NCI-H1105 treated with DMSO at 0.1 percent for 48 hours (cell line): ENCODE measurements at regions not wholly inside any gene's neighbourhood (a gene's known extent, or its start where the extent isn't known, plus 50 kb on each side); places are given as distances from the start of the nearest gene placed in this dataset.
"Not testable (repeated sequence)": the region's sequence is repeated elsewhere in the genome, so short reads cannot be mapped to it uniquely, and the experiment has no call there.

ENCODE experiments used
- DNase-seq: peaks from one replicate; lab custom pipeline; 2025; lab: John Stamatoyannopoulos, UW

GRCh38 chr6:88455317-88455716 lies 289.2 kb upstream of the CNR1 start:
- DNase-seq, result peak; percentile 10

DNA sequence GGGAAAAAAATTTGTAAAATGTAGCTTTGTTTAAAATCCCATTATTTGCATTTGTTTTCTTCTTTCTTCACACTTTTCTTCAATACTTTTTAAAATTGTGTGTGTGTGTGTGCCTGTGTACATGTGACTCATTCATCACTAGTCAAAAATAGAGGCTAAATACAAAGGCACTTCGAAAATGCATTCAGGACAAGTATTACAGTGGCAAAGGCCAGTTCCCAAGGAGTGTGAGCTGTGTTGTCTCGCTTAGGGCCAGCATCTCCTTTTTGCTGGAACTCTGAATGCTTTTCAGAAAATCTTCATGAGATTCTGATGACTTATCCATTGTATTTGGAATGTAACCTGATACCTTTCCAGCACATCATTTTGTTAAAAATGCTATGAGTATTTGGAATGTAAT lies 288.5 kb upstream of the CNR1 start:
- DNase-seq, result peak; percentile 36

DNA sequence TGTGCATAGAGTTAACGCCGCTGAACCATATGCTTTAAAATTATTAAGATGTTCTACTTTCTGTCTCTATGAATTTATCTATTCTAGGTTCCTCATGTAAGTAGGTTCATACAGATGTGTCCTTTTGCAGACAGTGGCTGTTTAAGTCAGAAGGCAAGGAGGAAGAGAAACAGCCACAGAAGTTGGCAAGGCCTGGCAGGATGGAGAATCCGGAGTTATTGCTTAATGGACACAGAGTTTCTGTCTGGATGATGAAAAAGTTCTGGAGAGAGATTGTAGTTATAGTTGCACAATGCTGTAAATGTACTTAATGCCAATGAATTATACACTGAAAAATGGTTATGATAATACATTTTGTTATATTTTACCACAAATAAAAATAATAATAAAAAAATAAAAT lies 283.6 kb upstream of the CNR1 start:
- no peak for DNase-seq

DNA sequence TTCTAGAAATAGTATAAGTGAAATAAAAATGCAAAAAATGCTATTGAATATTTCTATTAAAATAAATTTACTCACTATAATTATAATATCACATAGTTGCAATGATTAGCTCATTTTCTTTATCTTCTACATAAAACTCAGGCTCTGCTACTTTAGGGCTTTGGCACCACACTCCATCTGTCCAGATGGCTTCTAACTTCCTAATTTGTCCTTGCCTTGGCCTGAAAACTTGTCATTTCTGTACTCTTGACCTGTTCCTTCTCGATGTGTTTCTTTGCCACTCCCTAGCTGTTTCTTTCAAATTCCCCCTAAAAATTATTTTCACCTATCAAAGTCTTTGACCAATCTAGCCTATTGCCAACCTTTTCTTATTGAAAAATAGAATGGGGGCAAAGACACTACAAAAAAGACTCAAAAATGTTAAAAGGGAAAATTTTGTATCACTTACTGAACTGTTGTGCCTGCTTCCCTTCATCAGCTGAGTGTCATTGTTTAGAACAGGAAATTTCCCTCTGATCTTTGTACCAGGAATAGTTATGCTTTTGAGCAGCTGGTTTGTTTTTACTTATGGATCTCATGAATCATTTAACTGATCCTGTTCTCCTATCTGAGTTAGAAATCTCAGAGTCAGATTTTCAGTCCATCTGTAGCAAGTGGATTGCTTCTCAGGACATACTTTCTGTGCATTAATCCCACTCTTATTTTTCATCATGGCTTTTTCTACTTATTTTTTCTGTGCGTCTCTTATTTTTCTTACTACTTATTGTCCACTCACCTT lies 279.2 kb upstream of the CNR1 start:
- no peak for DNase-seq

GRCh38 chr6:88443554-88443953 lies 277.4 kb upstream of the CNR1 start:
- DNase-seq, result no peak

DNA sequence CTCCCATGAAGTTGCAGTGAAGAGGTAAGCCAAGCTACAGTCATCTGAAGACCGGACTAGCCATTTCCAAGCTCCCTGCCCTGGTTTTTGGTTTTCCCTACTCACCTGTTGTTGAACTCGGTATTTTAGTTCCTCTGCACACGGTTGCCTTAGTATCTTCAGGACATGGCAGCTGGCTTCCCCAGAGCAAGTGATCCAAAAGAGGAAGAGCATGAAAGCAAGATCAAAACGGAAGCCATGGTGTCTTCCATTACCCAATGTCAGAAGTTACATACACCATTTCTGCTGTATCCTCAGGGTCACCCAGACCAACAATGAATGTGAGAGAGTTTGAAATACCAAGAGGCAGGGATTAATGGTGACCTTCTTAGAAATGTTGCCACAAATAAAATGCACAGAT lies 276.6 kb upstream of the CNR1 start:
- DNase-seq, result no peak

- no peak for DNase-seq
Observed at GRCh38 chr6:88441346-88441745, 275.2 kb upstream of the CNR1 start.

- no peak for DNase-seq
Observed at GRCh38 chr6:88428068-88428467, 261.9 kb upstream of the CNR1 start.

DNA sequence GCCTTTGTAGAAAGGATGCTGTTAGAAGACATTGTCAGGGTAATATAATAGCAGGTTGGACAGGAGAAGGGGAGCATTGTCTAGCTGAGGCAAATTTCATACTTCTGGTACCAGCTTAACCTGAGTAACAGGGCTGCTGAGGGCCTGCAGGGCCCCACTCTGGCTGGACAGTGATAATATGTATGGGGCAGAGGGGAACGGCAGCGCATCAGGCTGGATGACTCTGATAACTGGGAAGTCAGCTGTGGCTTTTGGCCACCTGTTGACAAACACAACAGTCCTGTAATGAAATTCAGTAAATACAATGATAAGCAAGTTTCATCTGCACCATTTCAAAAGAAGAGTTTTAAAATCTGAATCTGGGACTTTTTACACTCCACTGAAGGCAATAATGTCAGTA lies 259.9 kb upstream of the CNR1 start:
- no peak for DNase-seq

GRCh38 chr6:88422831-88423230 lies 256.7 kb upstream of the CNR1 start:
- DNase-seq, result no peak

- not testable (repeated sequence) for DNase-seq
Observed at GRCh38 chr6:88420967-88421488, 254.9 kb upstream of the CNR1 start.

- DNase-seq, result not testable (repeated sequence)
Observed at GRCh38 chr6:88418921-88419810, 253.0 kb upstream of the CNR1 start.

- DNase-seq, result not testable (repeated sequence)
Observed at GRCh38 chr6:88417361-88417760, 251.2 kb upstream of the CNR1 start.

- no peak for DNase-seq
Observed at GRCh38 chr6:88413459-88413858, 247.3 kb upstream of the CNR1 start.

DNA sequence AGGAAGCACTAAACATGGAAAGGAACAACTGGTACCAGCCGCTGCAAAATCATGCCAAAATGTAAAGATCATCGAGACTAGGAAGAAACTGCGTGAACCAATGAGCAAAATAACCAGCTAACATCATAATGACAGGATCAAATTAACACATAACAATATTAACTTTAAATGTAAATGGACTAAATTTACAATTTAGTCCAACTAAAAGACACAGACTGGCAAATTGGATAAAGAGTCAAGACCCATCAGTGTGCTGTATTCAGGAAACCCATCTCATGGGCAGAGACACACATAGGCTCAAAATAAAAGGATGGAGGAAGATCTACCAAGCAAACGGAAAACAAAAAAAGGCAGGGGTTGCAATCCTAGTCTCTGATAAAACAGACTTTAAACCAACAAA lies 242.2 kb upstream of the CNR1 start:
- DNase-seq, result not testable (repeated sequence)

DNA sequence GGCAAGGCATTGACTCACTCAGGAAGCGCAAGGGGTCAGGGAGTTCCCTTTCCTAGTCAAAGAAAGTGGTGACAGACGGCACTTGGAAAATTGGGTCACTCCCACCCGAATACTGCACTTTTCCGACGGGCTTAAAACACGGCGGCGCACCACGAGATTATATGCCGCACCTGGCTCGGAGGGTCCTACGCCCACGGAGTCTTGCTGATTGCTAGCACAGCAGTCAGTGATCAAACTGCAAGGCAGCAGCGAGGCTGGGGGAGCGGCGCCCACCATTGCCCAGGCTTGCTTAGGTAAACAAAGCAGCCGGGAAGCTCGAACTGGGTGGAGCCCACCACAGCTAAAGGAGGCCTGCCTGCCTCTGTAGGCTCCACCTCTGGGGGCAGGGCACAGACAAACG lies 240.5 kb upstream of the CNR1 start:
- DNase-seq, result not testable (repeated sequence)

DNA sequence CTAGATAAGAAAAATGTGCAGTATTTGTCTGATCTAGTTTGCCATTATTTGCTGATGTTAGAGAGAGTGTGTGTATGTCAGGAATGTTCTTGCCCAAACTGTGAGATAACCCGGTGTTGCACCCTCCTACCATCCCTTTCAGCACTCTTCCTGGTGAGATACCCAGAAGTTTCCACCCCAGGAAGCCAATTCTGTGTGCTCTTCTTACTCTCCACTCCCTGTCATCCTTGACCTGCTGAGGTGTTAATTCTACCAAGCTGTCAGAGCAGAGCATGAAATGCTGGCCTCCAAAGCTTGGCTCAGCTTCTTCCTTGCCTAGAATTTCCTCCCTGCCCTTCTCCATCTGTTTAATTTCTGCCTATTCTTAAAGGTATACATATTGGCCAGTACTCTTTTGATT lies 237.3 kb upstream of the CNR1 start:
- DNase-seq, result no peak

GRCh38 chr6:88402909-88403308 lies 236.8 kb upstream of the CNR1 start:
- no peak for DNase-seq

GRCh38 chr6:88390998-88391397 lies 224.9 kb upstream of the CNR1 start:
- not testable (repeated sequence) for DNase-seq

- no peak for DNase-seq
Observed at GRCh38 chr6:88388589-88388988, 222.4 kb upstream of the CNR1 start.

- DNase-seq, result no peak
Observed at GRCh38 chr6:88386167-88386566, 220.0 kb upstream of the CNR1 start.

GRCh38 chr6:88383183-88383582 lies 217.0 kb upstream of the CNR1 start:
- no peak for DNase-seq

DNA sequence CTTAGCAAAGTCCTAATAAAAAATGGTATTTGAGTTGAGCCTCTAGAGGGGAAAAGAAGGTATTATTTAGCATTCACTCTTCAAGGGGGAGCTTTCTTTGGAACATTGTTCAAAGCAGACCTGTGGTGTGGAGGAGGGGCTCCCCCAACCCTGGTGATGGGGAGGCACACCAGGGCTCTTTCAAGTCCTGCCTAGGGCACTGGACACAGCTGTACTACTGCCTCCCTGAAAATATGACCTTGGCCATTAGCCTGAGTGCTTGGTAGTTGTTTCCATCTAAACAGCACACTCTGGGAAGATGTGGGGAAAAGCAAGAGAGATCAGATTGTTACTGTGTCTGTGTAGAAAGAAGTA lies 215.1 kb upstream of the CNR1 start:
- DNase-seq, result no peak
